Endothelial cell of umbilical vein (primary cell): ENCODE measurements at regions not wholly inside any gene's neighbourhood (a gene's known extent, or its start where the extent isn't known, plus 50 kb on each side); places are given as distances from the start of the nearest gene placed in this dataset.

Experiments used
- BruUV-seq: library from RNA; stranded (reverse); fragments of 400-500 nt; replicated peaks from 2 replicates; lab custom pipeline; 2021; lab: Mats Ljungman, UMichigan
- CTCF ChIA-PET: fragments of 300-600, 350-600 bp; sonication (Branson Sonifier 250); formaldehyde crosslinking; loops from one replicate; lab custom pipeline; 2021; ENCODE audit warnings: antibody characterized with exemption, inconsistent platforms; lab: Charles Lee
- POLR2A ChIA-PET: fragments of 300-600, 350-600 bp; sonication (Branson Sonifier 250); formaldehyde crosslinking; loops from one replicate; lab custom pipeline; 2021; ENCODE audit warnings: antibody characterized with exemption, inconsistent platforms; lab: Charles Lee
- DNase-seq: peaks from one replicate; pipeline ENCODE4 v3.0.0-alpha.2; 2011; ENCODE audit warnings: low read depth, low spot score
- FAIRE-seq: peaks from 2 replicates; lab custom pipeline; 2011; peaks lifted over from hg19 to GRCh38; lab: Jason Lieb, UNC
- H2AFZ ChIP-seq: 2 replicates; pipeline ENCODE4 v1.6.0; 2012; ENCODE audit warnings: low read depth, low read length, control low read depth, inconsistent platforms
- H3K27ac ChIP-seq: 2 replicates; pipeline ENCODE4 v1.5.1; 2011; ENCODE audit warnings: low read depth, mild to moderate bottlenecking, control low read depth, low read length, moderate library complexity; ENCODE audit not compliant: insufficient read depth
- H3K27me3 ChIP-seq, 2 experiments: 2 replicates each; pipeline versions ENCODE4 v1.6.0 to v1.6.1; 2011; ENCODE audit warnings: low read length in 2 of 2, mixed read lengths in 1 of 2; ENCODE audit not compliant: control insufficient read depth in 2 of 2, insufficient read depth in 2 of 2
- H3K36me3 ChIP-seq, 2 experiments: 2 replicates in 1 of 2; 3 replicates in 1 of 2; pipeline ENCODE4 v1.5.1; 2011; ENCODE audit warnings: low read length in 2 of 2, mild to moderate bottlenecking in 1 of 2, moderate library complexity in 1 of 2; ENCODE audit not compliant: control insufficient read depth in 2 of 2, insufficient read depth in 2 of 2; ENCODE audit errors: extremely low read depth in 1 of 2
- H3K4me1 ChIP-seq: 3 replicates; pipeline ENCODE4 v1.5.1; 2011; ENCODE audit warnings: mild to moderate bottlenecking, low read length; ENCODE audit not compliant: control insufficient read depth, insufficient read depth; ENCODE audit errors: extremely low read depth
- H3K4me2 ChIP-seq: 2 replicates; pipeline ENCODE4 v1.6.1; 2011; ENCODE audit warnings: low read length, control low read depth, mixed read lengths; ENCODE audit not compliant: insufficient read depth
- H3K4me3 ChIP-seq, 3 experiments: fragments of 200-600 bp in 1 of 3; sonication (generic), shearing (Covaris generic) in 1 of 3; replicated peaks in 1 of 3; 2 replicates each; pipeline ENCODE4 v1.5.1; 2011 to 2016; ENCODE audit warnings: control low read depth in 3 of 3, low read length in 3 of 3, mild to moderate bottlenecking in 2 of 3, inconsistent platforms in 1 of 3, low read depth in 1 of 3, moderate library complexity in 1 of 3; ENCODE audit not compliant: insufficient read depth in 1 of 3
- H3K79me2 ChIP-seq: 2 replicates; pipeline ENCODE4 v1.6.0; 2012; ENCODE audit warnings: low read length, inconsistent platforms; ENCODE audit not compliant: control insufficient read depth, insufficient read depth
- H3K9ac ChIP-seq: replicated peaks from 2 replicates; pipeline ENCODE3; 2011; ENCODE audit warnings: low read length, control low read depth; ENCODE audit not compliant: insufficient read depth; ENCODE audit errors: extremely low read depth
- H3K9me1 ChIP-seq: replicated peaks from 3 replicates; pipeline ENCODE4 v1.6.0; 2011; ENCODE audit warnings: mild to moderate bottlenecking, low read length; ENCODE audit not compliant: control insufficient read depth, insufficient read depth; ENCODE audit errors: extremely low read depth
- H3K9me3 ChIP-seq: replicated peaks from 2 replicates; pipeline ENCODE4 v1.5.1; 2012; ENCODE audit warnings: low read length, inconsistent platforms; ENCODE audit not compliant: control insufficient read depth, insufficient read depth
- H4K20me1 ChIP-seq: replicated peaks from 2 replicates; pipeline ENCODE3; 2011; ENCODE audit warnings: mild to moderate bottlenecking, low read length; ENCODE audit not compliant: control insufficient read depth, insufficient read depth; ENCODE audit errors: extremely low read depth
- CTCF ChIP-seq, 2 donors: IDR thresholded peaks; 1 replicate in 1 of 2; 2 replicates in 1 of 2; pipeline ENCODE4 v1.5.1; 2011; ENCODE audit warnings: low read length in 2 of 2, mild to moderate bottlenecking in 2 of 2, moderate library complexity in 2 of 2, control low read depth in 1 of 2, inconsistent platforms in 1 of 2, low read depth in 1 of 2; ENCODE audit not compliant: insufficient read depth in 1 of 2; ENCODE audit errors: extremely low read depth in 1 of 2
- EZH2 ChIP-seq: IDR thresholded peaks from 2 replicates; pipeline ENCODE4 v1.6.1; 2012; ENCODE audit warnings: borderline replicate concordance, low read depth, mild to moderate bottlenecking, moderate library complexity, low read length, inconsistent platforms; ENCODE audit not compliant: severe bottlenecking
- FOS ChIP-seq: IDR thresholded peaks from 2 replicates; pipeline ENCODE4 v1.6.1; 2011; ENCODE audit warnings: mild to moderate bottlenecking, low read length, moderate library complexity, borderline replicate concordance; ENCODE audit not compliant: insufficient read depth
- GATA2 ChIP-seq: IDR thresholded peaks from 2 replicates; pipeline ENCODE4 v1.7.0; 2011; ENCODE audit warnings: low read depth, mild to moderate bottlenecking, moderate library complexity, mixed read lengths, low read length; ENCODE audit not compliant: insufficient read length, insufficient read depth
- JUN ChIP-seq: IDR thresholded peaks from 2 replicates; pipeline ENCODE4 v1.6.1; 2011; ENCODE audit warnings: borderline replicate concordance, low read depth; ENCODE audit not compliant: insufficient read length, insufficient read depth
- MAX ChIP-seq: IDR thresholded peaks from 2 replicates; pipeline ENCODE4 v1.6.1; 2011; ENCODE audit not compliant: insufficient read depth, insufficient read length
- MYC ChIP-seq: IDR thresholded peaks from one replicate; pipeline ENCODE4 v1.6.1; 2011; ENCODE audit warnings: mild to moderate bottlenecking, low read depth, low read length
- POLR2A ChIP-seq: IDR thresholded peaks from 2 replicates; pipeline ENCODE4 v1.6.1; 2012; ENCODE audit warnings: low read depth, mild to moderate bottlenecking, control low read depth, low read length
- dilution Hi-C: fragments of 300-500 bp; cut with MboI; formaldehyde crosslinking; loops from one replicate; pipeline ENCODE4 v1.15.0; 2019; ENCODE audit warnings: low sequenced_read_pairs; ENCODE audit not compliant: extremely low pct_ligation_motif_present
- intact Hi-C: fragments of 100-400 bp; cut with micrococcal nuclease; formaldehyde crosslinking; loops from one replicate; pipeline ENCODE4 v1.10.0; 2022

GRCh38 chr5:75963554-75963953 lies 119.6 kb upstream of the SV2C start:
- TF ChIP-seq EZH2 (no peak), CTCF (IDR thresholded peaks at IDR 0.05; ENCODE audit: extremely low read depth in 1 of 2, insufficient read depth in 1 of 2, low read depth in 1 of 2, low read length in 2 of 2) (no peak), MYC (no peak), GATA2 (no peak), FOS (no peak), POLR2A (no peak), JUN (no peak), MAX (no peak)
- no peaks in the 10 kb centered on the region for H3K4me1 ChIP-seq
- H3K36me3 ChIP-seq: no peaks in the 10 kb centered on the region
- no peak overlapping the region for H3K4me2 ChIP-seq
- intact Hi-C loops (no loop called here), dilution Hi-C loops (no loop called here)
- ChIA-PET CTCF (no interaction called here), POLR2A (no interaction called here)
- no peaks in the 10 kb centered on the region for H4K20me1 ChIP-seq
- H3K9me1 ChIP-seq: no peaks in the 10 kb centered on the region
- H3K4me3 ChIP-seq: no peak overlapping the region
- H3K9ac ChIP-seq: no peak overlapping the region
- no peak overlapping the region for H2AFZ ChIP-seq
- no TSS peak for BruUV-seq
- no peaks in the 10 kb centered on the region for H3K9me3 ChIP-seq
- H3K79me2 ChIP-seq: no peaks in the 10 kb centered on the region
- DNase-seq (no peak), FAIRE-seq (no peak)
- no peaks in the 10 kb centered on the region for H3K27me3 ChIP-seq
- no peak overlapping the region for H3K27ac ChIP-seq
